ENCODE measurements at regions not wholly inside any gene's neighbourhood (a gene's known extent, or its start where the extent isn't known, plus 50 kb on each side); places are given as distances from the start of the nearest gene placed in this dataset.

GRCh38 chr18:38971881-38972280 is 1406.3 kb upstream of the CELF4 start:
- TF ChIP-seq POLR2A (IDR thresholded peaks at IDR 0.05; ENCODE audit: low read depth, low read length) (no peak), POLR2AphosphoS5 (IDR thresholded peaks at IDR 0.05; ENCODE audit: insufficient read depth, low read depth, low read length) (no peak), CTCF (IDR thresholded peaks at IDR 0.05; ENCODE audit: extremely low read depth in 1 of 2, insufficient read depth in 1 of 2, low read depth in 1 of 2, low read length in 2 of 2) (no peak), EZH2 (IDR thresholded peaks at IDR 0.05; ENCODE audit: borderline replicate concordance, low read depth, low read length, severe bottlenecking) (no peak)

All from endothelial cell of umbilical vein (primary cell).